ENCODE measurements at regions not wholly inside any gene's neighbourhood (a gene's known extent, or its start where the extent isn't known, plus 50 kb on each side); places are given as distances from the start of the nearest gene placed in this dataset.

GRCh38 chr9:80097476-80097875 lies 525.7 kb downstream of the TLE4 start:
- no peak for DNase-seq (ENCODE audit: low spot score, unreplicated experiment)
- Mint-ChIP-seq H3K4me1 (ENCODE audit: low read depth) (peaks cover 2% of the 10 kb centered on the region), H3K36me3 (ENCODE audit: insufficient read depth) (no peaks in the 10 kb centered on the region), H3K27me3 (no peaks in the 10 kb centered on the region), H3K9me3 (ENCODE audit: low read depth) (peaks cover 4% of the 10 kb centered on the region), H3K27ac (no peak overlapping the region), H3K4me3 (ENCODE audit: low read depth) (no peak overlapping the region)
- no peak for TF ChIP-seq CTCF (IDR thresholded peaks at IDR 0.05; ENCODE audit: unreplicated experiment)

- peaks cover 4% of the 10 kb centered on the region for H3K9me3 Mint-ChIP-seq (ENCODE audit: low read depth)
- H3K4me3 Mint-ChIP-seq (ENCODE audit: low read depth), result no peak overlapping the region
- no peak for TF ChIP-seq CTCF (IDR thresholded peaks at IDR 0.05; ENCODE audit: unreplicated experiment)
- no peak overlapping the region for H3K27ac Mint-ChIP-seq
- H3K27me3 Mint-ChIP-seq, result peaks cover 3% of the 10 kb centered on the region
- H3K36me3 Mint-ChIP-seq (ENCODE audit: insufficient read depth), result no peaks in the 10 kb centered on the region
- peaks cover 2% of the 10 kb centered on the region for H3K4me1 Mint-ChIP-seq (ENCODE audit: low read depth)
- no peak for DNase-seq (ENCODE audit: low spot score, unreplicated experiment)
These were observed 522.5 kb downstream of the TLE4 start for GRCh38 chr9:80094176-80094771.

- no peak for TF ChIP-seq CTCF (IDR thresholded peaks at IDR 0.05; ENCODE audit: unreplicated experiment)
- no peak overlapping the region for H3K4me3 Mint-ChIP-seq (ENCODE audit: low read depth)
- DNase-seq (ENCODE audit: low spot score, unreplicated experiment), result no peak
- no peaks in the 10 kb centered on the region for H3K36me3 Mint-ChIP-seq (ENCODE audit: insufficient read depth)
- H3K4me1 Mint-ChIP-seq (ENCODE audit: low read depth), result peaks cover 2% of the 10 kb centered on the region
- H3K27ac Mint-ChIP-seq, result no peak overlapping the region
- H3K27me3 Mint-ChIP-seq, result peaks cover 3% of the 10 kb centered on the region
- peaks cover 4% of the 10 kb centered on the region for H3K9me3 Mint-ChIP-seq (ENCODE audit: low read depth)
These were observed 521.9 kb downstream of the TLE4 start for GRCh38 chr9:80093695-80094094.

- H3K36me3 Mint-ChIP-seq (ENCODE audit: insufficient read depth), result no peaks in the 10 kb centered on the region
- H3K27me3 Mint-ChIP-seq, result peaks cover 9% of the 10 kb centered on the region
- no peak for DNase-seq (ENCODE audit: low spot score, unreplicated experiment)
- TF ChIP-seq CTCF (IDR thresholded peaks at IDR 0.05; ENCODE audit: unreplicated experiment), result no peak
- peaks cover 2% of the 10 kb centered on the region for H3K9me3 Mint-ChIP-seq (ENCODE audit: low read depth)
- no peak overlapping the region for H3K4me3 Mint-ChIP-seq (ENCODE audit: low read depth)
- H3K4me1 Mint-ChIP-seq (ENCODE audit: low read depth), result no peaks in the 10 kb centered on the region
- H3K27ac Mint-ChIP-seq, result no peak overlapping the region
These were observed 519.8 kb downstream of the TLE4 start for GRCh38 chr9:80091526-80091925.

- no peaks in the 10 kb centered on the region for H3K9me3 Mint-ChIP-seq (ENCODE audit: low read depth)
- H3K27me3 Mint-ChIP-seq, result peaks cover 9% of the 10 kb centered on the region
- no peak overlapping the region for H3K4me3 Mint-ChIP-seq (ENCODE audit: low read depth)
- TF ChIP-seq CTCF (IDR thresholded peaks at IDR 0.05; ENCODE audit: unreplicated experiment), result no peak
- H3K36me3 Mint-ChIP-seq (ENCODE audit: insufficient read depth), result no peaks in the 10 kb centered on the region
- H3K27ac Mint-ChIP-seq, result no peak overlapping the region
- no peaks in the 10 kb centered on the region for H3K4me1 Mint-ChIP-seq (ENCODE audit: low read depth)
- DNase-seq (ENCODE audit: low spot score, unreplicated experiment), result no peak
These were observed 518.6 kb downstream of the TLE4 start for GRCh38 chr9:80090317-80090716.

Measured in progenitor cell of endocrine pancreas (in vitro differentiated cells).